HG03175 (cell line): ENCODE measurements at regions not wholly inside any gene's neighbourhood (a gene's known extent, or its start where the extent isn't known, plus 50 kb on each side); places are given as distances from the start of the nearest gene placed in this dataset.

ENCODE experiments used
- ATAC-seq: cut with Tn5 transposase; IDR thresholded peaks from one replicate; pipeline ENCODE4 v1.9.1; 2021; ENCODE audit warnings: mild to moderate bottlenecking, moderate library complexity; ENCODE audit not compliant: unreplicated experiment

- no peak for ATAC-seq
Measured at GRCh38 chr11:123378096-123378495, 52.0 kb upstream of the GRAMD1B start.

DNA sequence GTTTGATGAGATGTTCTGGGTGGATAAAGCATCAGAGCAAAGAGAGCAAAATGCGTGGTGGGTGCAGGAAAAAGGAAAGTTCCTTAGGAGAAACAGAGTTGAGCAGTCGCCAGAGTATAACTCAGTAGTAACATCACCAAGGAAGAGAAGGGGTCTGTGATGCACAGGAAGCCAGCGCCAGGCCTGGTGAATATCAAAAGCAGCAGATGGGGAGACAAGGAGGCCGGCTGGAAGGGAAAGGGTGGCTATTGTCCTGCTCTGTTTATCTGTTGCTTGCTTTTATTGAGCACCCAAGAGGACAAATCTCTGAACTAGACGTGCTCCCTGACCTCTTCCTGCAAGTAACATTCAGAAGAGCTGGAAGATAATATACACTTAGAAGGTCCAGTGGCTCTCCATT is 52.7 kb upstream of the GRAMD1B start:
- ATAC-seq: no peak

GRCh38 chr11:123375832-123376231 is 54.2 kb upstream of the GRAMD1B start:
- ATAC-seq: no peak

DNA sequence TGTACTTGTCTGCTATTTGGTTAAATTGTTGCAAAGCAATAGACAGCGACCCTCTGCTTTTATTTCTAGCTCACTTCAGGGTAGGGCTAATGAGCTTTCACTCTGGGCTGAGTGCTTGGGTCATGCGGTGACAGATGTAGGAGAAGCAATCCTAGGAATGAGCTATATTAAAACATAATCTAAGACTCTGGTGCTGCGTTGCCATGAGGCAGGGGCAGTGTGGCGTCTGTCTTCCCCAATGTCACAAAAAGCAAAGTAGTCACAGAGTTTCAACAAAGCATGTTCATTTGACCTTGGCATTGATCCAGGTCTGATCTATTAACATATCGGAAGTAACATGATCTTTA is 55.5 kb upstream of the GRAMD1B start:
- no peak for ATAC-seq

DNA sequence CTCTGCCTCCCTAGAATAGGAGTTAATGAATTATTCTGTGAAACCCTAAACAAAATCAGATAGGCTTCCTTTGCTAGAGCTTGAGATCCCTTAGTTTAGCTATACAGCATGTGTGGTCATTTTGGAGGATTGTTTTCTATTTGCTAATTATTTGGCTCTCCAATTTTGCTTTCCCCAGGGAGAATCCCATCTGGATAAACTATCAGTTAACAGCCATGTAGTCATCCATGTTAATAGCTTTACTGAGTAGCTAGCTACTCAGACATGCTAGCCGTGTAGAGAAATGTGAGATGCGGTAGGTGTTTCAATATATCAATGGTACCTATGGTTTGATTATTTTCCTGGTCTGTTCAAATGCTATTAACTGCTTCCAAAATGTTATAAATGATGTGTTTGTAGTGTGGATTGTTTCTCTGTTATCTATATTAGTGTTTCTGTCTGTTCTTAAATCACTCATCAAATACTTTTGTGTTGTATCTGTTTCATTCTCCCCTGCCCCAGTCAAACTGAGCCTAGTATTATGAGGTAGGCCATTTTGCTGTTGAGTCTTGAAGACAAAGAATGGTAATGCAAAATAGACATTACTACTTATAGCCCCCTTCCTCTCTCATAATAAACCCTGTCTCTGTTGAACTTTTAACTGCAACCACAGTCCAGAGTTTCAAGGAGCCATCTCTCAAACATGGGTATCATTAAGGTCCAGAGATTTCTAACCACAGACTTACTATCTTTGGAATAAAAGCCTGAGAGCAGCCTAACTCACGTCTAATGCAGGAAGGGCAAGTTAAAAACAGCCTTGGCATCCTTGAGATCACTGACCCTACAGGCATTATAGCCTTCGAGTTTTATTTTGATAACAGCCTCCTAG is 56.1 kb upstream of the GRAMD1B start:
- no peak for ATAC-seq

GRCh38 chr11:123371506-123372297 is 58.4 kb upstream of the GRAMD1B start:
- no peak for ATAC-seq

DNA sequence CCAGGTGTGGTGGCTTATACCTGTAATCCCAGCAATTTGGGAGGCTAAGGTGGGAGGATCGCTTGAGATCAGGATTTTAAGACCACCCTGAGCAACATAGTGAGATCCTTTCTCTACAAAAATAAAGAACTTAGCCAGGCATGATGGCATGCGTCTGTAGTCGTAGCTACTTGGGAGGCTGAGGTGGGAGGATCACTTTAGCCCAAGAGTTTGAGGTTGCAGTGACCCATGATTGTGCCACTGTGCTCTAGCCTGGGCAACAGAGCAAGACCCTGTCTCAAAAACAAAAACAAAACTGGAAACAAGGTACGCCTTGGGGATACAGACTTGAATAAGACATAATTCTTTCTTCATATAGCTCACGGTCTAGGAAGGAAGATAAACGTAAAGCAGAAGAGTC is 63.1 kb upstream of the GRAMD1B start:
- no peak for ATAC-seq

DNA sequence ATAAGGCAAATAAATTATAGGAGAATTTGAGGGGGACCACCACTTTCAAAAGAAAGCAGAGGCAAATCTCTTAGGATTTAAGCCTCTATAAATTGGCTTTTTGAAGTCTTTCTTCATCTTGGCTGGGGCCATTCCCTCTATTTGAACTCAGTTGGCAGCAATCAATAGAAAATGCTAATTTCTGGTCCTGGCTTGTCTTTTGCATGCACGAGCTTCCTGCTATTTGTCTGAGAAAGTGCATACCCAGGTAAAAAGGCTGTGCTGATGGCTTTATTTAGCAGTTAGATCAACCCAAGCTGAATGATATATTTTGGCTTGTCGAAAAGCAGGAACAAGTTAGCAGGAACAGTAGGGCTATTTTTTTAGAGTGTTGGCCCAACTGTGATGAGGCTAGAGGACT is 64.1 kb upstream of the GRAMD1B start:
- ATAC-seq: no peak

- no peak for ATAC-seq
Measured at GRCh38 chr11:123364080-123364479, 66.0 kb upstream of the GRAMD1B start.

DNA sequence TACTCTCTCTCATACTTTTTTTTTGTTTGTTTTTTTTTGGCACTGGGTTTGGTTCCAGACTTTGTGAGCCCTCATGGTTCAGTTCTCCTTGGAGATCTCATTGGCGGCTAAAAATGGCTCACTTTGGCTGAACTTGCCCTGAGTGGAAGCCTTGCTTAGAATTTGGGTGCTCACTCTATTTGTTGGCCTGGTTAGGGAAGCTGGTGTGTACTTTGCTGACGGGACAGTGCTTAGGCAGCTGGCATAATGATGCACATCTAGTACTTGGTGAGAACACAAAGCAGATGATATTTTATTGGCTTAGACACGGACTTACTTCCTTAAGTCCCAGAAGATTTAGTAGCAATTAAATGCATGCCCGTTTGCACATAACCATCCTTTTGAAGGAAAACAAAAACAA is 66.5 kb upstream of the GRAMD1B start:
- no peak for ATAC-seq

GRCh38 chr11:123362941-123363340 is 67.1 kb upstream of the GRAMD1B start:
- ATAC-seq: no peak

- ATAC-seq: no peak
Measured at GRCh38 chr11:123362186-123362585, 67.9 kb upstream of the GRAMD1B start.

GRCh38 chr11:123361110-123361509 is 69.0 kb upstream of the GRAMD1B start:
- no peak for ATAC-seq

DNA sequence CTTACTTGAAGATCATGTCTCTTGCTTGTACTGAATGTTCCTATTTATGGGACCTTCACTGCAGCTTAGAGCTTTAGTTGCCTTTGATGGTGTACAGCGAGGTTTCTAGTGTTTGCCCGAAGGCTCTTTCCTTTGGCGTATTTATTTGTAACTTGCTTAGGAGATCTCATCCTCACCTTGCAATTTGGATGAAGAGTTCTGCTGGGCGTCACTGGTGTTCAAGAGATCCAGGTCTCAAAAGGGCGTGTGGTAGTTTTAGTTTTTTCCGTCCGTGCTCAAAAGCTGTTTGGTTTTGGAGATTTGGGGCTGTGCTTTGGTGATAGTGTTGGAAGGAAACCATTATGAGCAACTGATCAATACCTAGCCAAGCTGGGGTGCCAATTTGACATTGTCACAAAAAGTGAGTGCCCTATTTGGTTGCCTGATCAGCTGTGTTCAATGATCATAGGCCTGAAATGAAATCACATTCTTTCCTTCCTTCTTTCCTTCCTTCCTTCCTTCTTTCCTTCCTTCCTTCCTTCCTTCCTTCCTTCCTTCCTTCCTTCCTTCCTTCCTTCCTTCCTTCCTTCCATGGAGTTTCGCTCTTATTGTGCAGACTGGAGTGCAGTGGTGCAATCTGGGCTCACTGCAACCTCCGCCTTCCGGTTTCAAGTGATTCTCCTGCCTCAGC is 69.7 kb upstream of the GRAMD1B start:
- ATAC-seq: no peak

DNA sequence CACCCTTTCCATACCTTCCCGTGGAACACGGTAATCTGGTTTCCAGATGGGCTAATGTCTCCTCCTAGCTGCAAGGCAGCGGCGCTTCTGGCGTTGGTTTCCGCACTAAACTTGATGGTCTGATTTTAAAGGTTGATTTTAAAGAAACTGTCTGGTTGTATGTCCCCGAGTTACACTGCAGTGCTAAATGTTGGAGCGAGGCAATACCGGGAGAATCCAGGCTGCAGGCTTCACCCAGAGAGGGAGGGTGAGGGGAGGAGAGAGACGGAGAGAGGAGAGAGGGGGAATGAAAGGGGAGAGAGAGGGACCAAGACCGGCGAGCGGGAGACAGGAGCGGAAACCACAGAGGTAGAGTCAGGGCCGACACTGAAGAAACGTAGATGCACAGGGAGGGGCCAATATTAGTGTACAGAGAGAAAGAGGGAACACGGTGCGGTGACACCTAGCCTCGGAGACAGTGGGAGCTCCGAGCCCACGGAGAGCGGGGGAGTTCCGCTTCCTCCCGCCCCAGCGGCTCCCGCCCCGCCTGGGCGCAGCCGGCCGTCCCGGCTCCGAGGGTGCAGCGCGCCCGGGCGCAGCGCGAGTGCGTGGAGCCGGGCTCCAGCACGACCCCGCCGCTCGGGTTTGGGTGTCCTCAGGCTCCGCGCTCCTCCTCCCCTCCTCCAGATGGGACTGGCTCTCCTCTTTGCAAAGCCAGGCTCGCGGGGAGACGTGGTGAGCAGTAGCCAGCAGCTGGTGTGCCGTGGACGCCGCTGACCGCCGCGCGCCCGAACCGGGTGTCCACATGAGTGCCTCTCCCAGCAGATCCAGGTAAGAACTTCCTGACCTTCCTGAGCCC is 71.9 kb upstream of the GRAMD1B start:
- peak; percentile 52 for ATAC-seq

DNA sequence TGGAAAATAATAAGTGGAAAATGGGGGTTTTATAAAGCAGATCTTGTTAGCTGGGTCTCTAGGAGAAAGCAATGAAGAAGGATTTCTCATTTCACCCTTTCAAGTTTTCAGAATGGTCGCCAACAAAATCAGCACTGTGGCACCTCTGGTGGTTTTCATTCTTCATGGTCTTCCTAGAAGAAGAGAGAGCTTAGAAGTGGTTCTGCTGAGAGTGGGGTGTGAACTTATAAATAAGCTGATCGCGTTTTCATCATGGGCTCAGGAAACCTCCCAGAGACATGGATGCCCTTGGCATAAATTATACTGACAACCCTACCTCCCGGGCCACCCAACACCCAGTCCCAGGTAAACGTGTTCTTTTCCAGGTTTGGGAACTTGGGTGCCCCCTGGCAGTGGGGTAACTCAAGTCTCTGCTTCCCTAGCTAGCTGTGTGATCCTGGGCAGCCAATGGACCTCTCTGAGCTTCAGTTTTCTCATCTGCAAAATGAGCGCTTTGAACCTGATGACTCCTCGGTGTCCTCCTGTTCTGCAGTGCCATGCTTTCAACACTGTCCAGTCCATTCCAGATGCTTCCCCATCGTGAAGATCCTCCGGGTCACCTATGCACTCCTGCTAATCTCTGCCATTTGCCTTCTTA is 72.6 kb upstream of the GRAMD1B start:
- no peak for ATAC-seq

GRCh38 chr11:123356539-123356938 is 73.5 kb upstream of the GRAMD1B start:
- no peak for ATAC-seq

DNA sequence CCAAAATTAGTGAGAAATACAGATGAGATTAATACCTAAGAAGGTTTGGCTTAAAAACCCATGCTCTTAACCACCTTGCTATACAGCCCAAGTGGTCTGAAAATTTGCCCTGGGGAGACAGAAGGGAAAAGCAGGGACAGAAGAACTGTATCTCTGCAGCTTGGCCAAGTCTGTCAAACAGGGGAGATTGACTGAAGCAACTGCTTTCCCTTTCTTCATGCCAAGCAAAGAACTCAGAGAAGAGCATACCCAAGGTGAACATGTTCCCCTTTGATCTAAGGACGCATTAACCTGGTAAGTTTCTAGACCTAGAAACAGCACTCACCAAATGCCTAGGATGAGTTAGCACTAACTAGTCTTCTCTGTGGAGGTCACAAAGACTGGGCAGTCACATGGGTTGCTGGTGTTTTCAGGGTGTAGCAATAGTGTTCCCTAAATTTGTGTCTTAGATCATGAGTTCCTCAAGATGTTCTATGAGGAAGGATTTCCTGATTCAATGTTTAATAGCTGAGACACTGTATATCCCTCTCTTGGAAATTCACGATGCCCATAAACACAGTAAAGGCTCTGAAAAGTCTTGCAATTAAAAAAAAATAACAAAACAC is 75.6 kb upstream of the GRAMD1B start:
- ATAC-seq: no peak

GRCh38 chr11:123351375-123351774 is 78.7 kb upstream of the GRAMD1B start:
- ATAC-seq: no peak

GRCh38 chr11:123349382-123349781 is 80.7 kb upstream of the GRAMD1B start:
- no peak for ATAC-seq
